Uterus (tissue), 2 donors: ENCODE measurements at regions not wholly inside any gene's neighbourhood (a gene's known extent, or its start where the extent isn't known, plus 50 kb on each side); places are given as distances from the start of the nearest gene placed in this dataset.
"Not testable (repeated sequence)": the region's sequence is repeated elsewhere in the genome, so short reads cannot be mapped to it uniquely, and the experiment has no call there.

Experiments
- CTCF ChIP-seq, 4 experiments: fragments of 200-600 bp in 2 of 4; fragments of 450-650 bp in 2 of 4; sonication (generic) in 2 of 4; IDR thresholded peaks; one replicate each; pipeline ENCODE4 v1.5.1; 2016 to 2019; ENCODE audit warnings: antibody characterized with exemption in 4 of 4, mild to moderate bottlenecking in 2 of 4, moderate library complexity in 1 of 4
- POLR2A ChIP-seq, 2 donors: fragments of 450-650 bp; IDR thresholded peaks; one replicate each; pipeline ENCODE4 v1.6.1; 2016; ENCODE audit warnings: antibody characterized with exemption in 2 of 2, mild to moderate bottlenecking in 1 of 2, moderate library complexity in 1 of 2

GRCh38 chr3:197410170-197410569 is 111.8 kb upstream of the DLG1 start:
- not testable (repeated sequence) for TF ChIP-seq CTCF, POLR2A (IDR thresholded peaks at IDR 0.05)
